NT2/D1 (cell line): ENCODE measurements at regions not wholly inside any gene's neighbourhood (a gene's known extent, or its start where the extent isn't known, plus 50 kb on each side); places are given as distances from the start of the nearest gene placed in this dataset.

Source experiments
- SUZ12 ChIP-seq: IDR thresholded peaks from 2 replicates; pipeline ENCODE4 v1.6.1; 2011; ENCODE audit not compliant: insufficient read length, insufficient read depth; ENCODE audit errors: extremely low read depth
- YY1 ChIP-seq: IDR thresholded peaks from 2 replicates; pipeline ENCODE4 v1.6.1; 2011; ENCODE audit not compliant: insufficient read length, insufficient read depth

- TF ChIP-seq YY1 (no peak), SUZ12 (no peak)
Measured at GRCh38 chr4:62429297-62429696, 1229.2 kb downstream of the ADGRL3 start.
